Activated CD4-positive, alpha-beta T cell treated with anti-CD3 and anti-CD28 coated beads for 4 hours (primary cell): ENCODE measurements at regions not wholly inside any gene's neighbourhood (a gene's known extent, or its start where the extent isn't known, plus 50 kb on each side); places are given as distances from the start of the nearest gene placed in this dataset.

Source experiments
- DNase-seq, 2 donors: peaks; one replicate each; pipeline ENCODE4 v3.0.0-alpha.2; 2020

DNA sequence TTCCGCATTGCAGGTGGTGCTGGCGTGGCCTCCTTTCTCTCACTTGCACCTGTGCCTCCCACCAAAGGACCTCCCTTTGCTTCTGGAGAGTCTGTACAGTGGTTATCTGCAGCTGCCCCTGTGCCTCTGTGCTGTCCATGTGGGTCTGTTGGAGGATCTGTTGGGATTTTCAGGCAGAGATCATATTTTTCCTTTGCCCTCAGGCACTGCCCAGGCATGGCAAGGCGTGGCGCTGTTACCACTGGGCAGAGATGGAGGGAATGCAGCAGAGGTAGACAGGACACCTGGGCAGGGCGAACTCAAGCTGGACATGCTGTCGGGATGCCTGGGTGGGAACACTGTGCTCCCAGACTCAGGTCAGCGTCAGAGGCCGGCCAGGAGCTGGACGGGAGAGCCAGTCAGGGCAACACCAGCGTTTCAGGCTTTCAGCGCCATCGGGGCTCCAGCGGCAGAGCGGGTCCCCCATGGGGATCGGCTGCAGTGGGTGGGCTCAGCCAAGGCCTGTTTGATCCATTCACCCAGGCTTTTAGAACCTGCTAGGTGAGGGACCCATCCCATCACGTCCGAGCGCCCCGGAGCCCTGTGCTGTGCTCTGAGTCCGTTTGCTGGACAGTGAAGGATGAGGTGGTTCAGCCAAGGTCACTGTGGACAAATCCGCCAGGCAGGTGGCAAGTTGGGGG lies 718.9 kb downstream of the BRD1 start:
- no peak for DNase-seq

DNA sequence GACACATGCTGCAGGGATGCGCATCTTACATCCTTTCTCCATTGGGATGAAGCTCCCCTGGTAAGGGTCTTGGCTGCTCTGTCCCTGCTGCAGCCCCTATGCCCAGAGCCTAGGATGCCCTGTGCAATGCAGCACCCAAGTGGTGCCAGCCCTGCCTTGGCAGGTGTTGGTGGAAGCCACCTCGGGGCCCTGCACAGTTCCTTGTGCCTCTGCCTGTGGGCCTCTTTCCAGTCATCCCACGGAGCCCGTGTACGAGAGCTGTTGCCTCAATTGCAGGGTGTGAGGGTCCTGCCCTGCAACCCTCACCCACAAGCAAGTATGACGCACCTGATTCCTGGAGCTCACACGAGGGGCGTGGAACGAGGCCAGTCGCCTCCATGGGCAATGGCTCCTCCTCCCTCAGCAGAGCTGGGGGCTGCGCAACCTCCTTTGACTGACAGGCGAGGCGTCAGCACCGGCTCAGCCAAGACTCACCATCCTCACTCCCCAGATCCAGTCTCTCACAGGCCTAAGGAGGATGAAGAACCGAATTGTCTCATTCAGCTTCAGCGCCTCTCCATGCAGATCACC lies 719.6 kb downstream of the BRD1 start:
- no peak for DNase-seq

DNA sequence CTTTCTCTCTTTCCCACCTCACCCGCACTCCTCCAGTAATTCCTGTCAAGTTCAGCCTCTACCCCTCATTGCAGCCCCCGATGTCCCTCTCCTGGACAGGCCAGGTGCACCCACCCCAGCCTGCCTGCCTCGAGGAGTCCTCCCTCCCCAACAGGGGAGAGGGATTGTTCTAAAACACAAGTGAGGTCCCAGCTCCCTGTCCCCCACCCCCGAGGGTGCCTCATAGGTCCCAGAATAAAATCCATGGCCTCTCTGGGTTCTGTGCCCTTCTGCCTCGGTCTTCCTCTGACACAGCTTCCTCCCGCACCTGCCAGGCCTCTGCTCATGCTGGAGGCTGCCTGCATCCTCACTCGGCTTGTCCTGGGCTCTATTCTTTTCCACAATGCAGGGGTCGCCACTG lies 720.1 kb downstream of the BRD1 start:
- DNase-seq, result no peak

DNA sequence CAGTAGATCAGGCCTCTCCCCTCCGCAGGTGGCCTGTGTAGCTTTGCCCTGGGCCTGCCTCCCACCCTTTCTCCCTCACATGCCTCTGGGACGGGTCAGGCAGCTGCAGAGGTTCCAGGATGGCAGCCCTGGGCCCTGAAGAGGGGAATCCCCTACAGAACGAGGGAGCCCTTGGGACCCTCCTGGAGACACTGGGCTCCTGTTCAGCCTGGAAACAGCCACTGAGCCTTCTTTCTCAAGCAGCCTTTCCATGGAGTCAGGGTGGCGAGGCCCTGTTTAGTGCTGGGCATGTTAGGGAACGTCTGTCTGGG lies 720.9 kb downstream of the BRD1 start:
- no peak for DNase-seq

DNA sequence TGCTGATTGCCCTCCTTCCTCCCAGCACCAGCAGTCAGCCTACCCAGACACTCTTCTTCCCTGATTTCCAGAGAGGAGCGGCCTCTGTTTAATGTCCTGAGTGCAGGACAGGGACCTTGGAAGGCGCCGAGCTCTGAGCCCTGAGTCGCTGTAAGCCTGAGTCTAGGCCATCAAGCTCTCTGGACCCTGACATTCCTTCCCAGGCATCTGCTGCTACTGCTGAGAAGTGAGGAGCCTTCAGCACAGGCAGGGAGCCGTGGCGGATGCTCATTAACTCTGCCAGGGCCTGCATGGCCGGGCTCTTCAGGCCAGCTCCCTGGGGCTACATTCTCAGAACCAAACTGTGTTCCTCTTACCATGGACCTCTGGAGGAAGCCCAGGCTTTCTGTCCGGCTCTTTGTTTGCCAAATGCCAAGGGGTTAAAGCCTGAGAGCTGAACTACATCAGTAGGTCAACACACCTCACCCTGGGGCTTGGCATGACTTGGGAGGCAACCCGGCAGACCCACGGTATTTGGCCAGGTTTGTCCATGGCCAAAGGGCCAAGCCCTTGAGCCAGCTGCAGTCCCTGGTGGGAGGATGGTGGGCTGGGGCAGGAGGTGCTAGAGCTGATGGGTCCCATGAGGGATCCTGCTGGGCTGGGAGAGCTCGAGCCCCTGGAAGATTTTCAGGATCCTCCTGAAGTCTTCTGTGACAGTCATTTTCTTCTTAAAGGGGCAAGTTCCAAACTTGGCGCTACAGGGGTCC lies 721.4 kb downstream of the BRD1 start:
- DNase-seq, result no peak

DNA sequence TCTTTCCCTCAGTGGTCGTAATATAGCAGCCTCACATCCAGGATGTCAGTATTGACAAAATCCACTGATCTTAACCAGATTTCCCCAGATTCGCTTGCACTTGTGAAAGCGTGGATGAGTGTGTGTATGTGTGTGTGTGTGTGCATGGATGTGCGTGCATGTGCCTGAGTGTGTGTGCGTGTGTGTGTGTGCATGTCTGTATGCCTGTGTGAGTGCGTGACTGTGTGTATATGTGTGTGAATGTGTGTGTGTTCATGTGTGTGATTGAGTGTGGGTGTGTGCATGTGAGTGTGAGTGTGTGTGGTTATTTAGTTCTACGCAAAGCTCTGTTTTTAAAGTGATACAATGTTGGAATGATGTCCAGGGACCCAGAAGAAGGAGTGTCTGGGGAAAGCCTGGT lies 723.2 kb downstream of the BRD1 start:
- no peak for DNase-seq

DNA sequence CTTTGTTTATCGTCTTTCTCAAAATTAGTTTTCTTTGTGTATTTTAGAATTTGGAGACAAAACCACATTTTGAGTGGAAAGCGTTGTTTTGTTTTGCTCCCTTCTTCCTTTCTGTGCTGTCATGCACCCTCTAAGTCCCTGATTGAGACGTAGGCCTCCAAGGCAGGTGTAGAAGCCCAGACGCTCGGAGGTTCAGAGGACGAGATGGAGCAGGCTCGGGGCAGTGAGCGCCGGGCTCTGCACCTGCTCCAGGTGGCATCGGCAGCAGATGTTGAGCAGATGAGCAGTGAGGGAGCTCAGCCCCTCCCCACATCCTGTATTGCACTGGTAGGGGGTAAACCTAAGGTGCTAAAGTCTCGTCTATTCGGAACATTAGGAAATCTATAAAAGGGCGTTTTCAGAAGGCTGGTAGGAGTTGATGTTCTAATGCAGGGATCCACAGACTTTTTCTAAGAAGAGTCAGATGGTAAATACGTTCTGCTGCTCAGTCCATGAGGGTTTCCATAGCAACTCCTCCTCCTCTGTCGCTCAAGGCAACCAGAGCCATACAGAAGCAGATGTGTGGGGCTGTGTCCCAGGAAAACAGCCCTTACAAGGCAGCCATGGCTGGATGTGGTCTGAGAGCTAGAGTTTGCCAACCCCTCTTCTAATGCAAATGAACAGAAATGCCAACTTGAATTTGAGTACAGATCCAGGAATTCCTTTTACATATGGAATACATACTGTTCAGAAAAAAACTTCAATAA lies 724.2 kb downstream of the BRD1 start:
- no peak for DNase-seq

DNA sequence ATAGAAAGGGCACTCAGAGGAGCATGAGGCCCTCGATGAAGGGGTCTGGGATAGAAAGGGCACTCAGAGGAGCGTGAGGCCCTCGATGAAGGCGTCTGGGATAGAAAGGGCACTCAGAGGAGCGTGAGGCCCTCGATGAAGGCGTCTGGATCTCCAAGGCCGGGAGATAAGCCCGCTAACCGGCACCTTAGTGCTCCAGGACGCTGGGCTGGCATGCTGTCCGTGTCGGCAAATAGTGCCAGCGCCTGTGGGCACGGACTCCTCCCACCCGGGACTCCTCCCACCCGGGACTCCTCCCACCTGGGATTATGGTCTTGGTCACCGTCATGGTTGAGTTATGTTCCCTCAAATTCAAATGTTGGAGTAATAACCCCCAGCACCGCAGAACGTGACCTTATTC lies 725.3 kb downstream of the BRD1 start:
- DNase-seq, result no peak

DNA sequence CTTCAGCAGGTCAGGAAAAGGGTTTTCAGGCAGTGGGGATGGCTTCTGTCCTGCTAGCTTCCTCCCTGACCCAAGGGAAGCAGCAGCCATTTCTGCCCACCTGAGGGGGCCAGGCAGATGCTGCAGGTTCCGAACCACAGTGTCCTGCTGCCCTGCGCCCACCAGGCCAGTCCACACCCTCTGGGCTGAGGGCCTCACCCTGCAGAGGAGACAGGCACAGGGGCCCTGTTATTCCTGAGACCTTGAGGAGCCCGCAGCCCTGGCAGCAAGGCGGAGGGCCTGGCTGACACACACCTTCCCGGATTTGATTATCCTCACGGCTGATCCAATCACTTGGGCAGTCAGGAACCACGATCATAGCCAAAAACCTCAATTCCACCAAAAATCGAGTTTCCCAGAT lies 725.8 kb downstream of the BRD1 start:
- DNase-seq, result no peak

DNA sequence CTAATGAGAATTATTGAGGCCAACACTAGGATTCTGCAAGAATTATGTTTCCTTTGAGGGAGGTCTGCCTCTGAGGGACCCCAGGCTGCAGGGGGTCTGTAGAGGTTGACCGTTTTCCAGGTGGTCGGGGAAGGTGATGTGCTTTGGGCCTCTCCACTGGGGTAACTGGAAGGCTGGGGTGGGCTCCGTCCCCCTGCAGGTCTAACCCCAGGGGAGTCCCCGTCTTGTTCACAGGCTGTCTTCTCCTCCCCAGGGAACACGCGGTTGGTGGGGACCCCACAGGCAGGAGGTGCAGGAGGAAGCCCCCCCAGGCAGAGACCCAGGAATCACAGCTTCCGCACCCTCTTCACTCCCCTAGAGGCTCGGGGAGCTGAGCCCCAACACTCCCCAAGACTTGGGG lies 726.4 kb downstream of the BRD1 start:
- no peak for DNase-seq

DNA sequence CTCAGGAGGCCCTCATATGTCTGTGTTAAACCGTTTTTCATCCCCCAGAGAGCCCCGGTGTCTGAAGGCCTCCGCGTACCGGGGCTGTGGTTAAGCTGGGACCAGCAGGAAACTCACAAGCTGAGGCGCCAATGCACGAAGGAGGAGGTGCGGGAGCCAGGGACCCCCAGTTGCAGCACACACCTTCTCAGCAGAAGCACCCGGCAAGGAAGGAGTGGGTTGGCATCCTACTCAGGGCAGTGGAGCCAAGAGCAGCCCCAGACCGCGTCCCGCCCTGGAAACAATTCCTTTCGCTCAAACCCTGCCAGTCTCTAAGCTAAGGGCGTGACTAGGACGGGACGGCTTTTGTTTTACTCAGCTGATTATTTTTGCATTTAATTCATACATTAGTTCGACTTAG lies 726.9 kb downstream of the BRD1 start:
- no peak for DNase-seq

DNA sequence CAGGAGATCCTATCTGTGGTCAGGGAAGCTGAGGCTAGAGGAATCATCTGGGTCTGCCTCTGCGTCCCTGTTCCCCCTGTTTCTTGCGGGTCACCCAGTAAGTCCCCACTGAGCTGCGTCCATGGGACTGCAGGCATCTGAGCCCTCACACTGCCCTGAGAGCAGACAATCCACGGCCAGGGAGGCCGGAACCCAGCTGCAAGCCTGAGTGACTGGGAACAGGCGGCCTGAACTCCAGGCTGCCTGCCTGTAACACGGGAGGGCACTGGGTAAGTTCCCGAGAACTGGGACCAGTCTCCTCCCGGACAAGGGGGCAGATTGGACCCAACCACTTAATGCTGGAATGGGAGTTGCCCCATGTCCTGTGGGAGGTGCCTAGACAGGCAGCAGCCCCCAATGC lies 727.4 kb downstream of the BRD1 start:
- DNase-seq, result no peak

DNA sequence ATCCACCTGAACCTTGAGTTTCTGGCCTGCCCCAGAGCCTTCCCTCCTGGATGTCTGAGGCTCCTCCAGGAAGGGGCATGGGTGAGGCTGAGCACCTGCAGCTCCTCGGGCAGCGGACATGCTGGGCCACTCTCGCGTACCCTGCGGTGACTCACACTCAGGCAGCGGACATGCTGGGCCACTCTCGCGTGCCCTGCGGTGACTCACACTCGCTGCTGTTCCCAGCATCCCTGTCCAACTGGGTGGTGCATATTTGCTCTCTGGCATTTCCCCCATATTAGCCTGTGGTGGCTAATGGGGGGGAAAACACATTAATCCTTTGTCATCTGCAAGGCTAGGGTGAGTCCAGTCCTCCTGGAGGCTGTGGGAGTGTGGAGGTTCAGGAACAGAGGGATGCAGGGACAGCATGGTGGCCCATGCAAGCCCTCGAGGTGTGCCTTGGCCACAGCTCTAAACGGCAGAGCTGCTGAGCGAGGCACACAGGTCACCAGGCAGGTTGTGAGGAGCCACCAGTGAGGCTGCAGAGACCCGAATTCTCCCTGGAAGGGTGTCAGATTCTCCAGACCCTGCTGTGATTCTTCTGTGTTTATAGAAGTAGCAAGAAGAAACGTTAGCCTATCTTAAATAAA lies 728.1 kb downstream of the BRD1 start:
- no peak for DNase-seq

DNA sequence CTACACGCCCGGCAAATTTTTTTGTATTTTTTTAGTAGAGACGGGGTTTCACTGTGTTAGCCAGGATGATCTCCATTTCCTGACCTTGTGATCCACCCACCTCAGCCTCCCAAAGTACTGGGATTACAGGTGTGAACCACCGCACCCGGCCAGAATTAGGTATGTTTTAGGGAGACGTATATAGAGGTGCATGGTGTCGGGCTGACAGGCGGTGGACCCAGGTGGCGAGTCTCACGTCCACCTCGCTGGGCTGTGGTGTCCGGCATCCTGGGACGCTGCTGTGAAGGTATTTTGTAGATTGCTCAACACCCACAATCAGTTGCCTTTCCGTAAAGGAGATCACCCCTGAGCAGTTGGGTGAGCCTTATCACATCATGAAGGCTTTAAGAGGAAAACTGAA lies 728.6 kb downstream of the BRD1 start:
- DNase-seq, result no peak

DNA sequence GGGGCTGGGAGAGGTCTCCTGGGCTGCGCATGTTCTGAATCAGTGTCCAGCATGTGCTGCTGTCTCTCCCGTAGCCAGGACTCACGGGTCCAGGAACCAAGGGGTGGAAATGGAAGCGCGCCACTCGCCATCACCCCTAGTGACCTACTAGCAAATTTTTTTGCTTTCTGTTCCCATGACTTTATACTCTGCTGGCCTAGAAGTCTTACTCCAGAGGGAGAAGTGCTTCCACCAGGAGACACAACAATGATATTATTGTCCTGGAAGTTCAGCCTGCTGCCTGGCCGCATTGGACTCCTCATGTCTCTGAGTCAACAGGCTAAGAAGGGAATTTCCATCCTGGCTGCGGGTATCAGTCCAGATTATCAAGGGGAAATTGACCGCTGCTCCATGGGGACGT lies 729.7 kb downstream of the BRD1 start:
- DNase-seq, result no peak

DNA sequence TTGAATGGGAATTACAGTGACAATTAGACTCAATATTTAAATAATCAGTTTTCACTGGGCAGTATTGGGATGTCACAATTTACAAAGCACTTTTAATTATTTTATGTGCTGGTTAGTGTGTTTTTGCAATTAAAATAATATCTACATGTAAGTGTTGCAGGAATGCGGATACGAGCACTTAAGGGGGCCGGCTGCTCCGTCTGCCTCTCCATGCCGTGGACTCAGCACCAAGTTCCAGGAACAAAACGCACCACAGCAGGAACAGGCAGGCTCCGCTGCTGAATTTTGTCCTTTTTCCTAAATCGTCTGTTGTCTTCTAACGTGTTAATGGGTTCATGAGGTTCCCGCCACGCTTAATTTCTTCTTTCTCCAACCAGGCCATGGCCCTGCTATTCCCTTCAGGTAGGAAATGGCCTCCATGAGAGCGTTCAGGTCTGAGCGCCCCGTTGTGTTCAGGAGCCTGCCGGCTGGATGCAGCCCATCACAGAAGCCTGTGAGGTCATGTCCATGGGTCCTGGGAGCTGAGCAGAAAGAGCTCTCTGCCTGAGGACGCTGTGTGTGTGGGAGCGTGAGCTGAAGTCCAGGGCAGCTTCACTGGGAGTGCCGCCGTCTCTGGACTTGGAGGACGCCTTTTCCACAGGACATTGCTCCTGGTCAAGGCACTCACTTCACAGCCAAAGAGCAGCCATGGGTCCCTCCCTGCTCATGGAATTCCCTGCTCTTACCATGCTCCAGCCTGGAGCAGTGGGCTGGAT lies 730.3 kb downstream of the BRD1 start:
- no peak for DNase-seq

DNA sequence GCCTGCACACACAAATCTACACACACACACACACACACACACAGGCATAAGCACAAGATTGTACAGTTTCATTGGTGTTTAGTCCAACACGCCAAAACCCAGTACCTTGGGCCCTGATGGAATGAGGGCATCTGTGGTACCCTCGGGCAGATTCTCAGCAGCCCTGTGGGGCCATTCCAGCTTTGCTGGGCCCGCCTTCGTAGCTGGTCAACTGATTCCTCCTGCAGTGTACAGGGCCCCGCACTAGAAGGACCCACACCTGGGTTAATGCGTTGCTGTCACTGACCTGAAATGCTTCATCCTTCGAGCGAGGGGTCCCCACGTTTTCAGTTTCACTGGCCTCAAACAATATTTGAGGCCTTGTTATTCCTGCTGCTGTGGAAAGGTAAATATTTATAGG lies 731.2 kb downstream of the BRD1 start:
- DNase-seq, result no peak

DNA sequence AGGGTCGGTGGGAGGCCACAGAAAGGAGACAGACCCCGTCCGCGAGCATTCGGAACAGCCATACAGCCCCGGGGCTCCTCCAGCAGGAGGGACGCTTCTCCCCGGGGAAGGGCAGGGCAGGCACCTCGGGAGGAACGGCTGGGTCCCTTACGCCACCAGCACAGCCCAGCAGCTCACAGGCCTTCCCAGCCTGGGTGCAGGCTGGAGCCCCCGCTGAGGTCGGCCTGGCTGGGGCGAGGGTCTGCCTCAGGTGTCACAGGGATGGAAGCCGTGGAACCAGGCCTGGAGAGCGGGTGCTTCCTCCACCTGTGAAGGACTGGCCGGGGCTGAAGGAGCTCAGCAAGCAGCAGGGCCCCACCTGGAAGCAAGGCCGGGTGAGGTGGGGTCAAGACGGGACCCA lies 732.3 kb downstream of the BRD1 start:
- DNase-seq, result no peak

DNA sequence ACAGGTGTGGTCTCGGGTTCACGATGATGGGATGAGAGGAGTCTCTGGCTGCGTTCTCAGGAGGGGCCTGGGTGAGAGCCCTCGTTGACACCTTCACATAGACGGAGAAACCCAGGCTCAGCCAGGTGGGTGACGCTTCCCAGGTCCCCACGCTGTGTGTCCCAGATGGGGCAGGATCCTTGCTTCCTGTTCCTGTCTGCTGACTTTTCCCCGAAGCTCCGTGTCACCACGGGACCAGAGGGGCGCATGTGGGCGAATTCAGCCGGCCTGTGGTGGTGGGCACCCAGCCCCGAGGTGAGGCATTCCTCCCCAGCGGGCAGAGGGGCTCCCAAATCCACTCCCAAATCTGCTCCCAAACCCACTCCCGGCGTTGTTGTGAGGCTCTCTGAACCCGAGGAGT lies 732.8 kb downstream of the BRD1 start:
- DNase-seq, result no peak

DNA sequence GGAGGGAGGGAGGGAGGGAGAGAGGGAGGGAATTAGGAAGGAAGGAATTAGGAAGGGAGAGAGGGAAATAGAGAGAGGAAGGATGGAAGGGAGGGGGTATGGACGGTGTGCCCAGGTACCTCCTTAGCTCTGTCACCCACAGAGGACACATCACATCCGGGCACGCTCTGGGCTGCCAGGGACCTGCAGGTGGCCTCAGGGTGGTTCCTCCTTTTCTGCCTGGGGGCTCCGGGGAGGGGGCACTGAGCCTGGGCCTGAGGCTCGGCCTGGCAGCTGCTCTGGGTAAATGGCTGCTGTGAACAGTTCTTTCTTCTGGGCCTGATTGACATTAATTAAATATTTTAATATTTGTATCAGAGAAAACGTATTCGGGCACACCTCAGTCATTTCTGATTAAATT lies 733.5 kb downstream of the BRD1 start:
- DNase-seq, result no peak

DNA sequence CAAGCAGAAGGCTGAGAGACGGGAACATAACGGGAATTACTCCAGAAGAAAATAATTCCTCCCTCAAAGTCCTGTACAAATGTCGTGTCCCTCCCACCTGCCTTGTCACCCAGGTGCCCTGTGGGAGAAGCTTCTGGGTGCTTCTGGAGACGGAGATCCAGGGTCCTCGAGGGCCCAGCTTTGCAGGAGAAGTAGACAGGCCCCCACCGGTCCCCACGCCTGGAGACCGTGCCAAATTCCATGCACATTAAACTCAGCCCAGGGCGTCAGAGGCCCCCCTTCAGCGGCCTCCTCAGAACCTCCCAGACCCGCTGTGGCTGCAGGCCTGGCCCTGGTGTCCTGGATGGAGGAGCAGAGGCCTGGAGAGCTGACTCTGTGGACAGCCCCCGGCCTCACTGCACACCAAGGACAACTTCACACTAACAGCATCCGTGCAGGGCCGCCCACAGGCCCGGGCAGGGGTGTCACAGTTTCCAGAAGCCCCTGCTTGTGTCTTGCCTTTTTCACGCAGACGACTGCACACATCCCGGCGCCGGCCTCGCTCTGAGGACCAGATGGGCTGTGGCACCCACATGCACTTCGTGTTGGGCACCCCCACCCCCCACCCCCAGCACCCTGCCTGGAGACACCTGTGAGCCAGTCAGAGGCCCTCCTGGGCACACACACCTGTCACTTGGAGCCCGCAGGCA lies 734.3 kb downstream of the BRD1 start:
- DNase-seq, result no peak

DNA sequence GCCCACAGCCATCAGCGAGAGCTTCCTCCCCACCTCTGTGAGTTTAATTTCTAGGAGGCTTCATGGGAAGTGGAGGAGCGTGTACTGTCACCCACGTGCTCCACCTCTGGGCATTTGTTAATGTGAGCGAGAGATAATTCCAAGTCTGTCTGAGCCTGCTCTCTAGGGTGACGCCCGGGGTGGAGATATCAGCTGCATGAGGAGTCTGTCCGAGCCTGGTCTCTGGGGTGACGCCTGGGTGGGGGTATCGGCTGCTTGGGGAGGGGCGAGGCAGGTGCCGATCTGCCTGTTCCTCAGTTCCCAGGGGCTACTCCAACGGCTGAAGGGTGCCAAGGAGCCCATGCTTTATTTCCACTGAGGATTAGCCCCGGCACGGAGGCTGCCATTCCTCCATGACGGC lies 735.0 kb downstream of the BRD1 start:
- no peak for DNase-seq
